ENCODE measurements at regions not wholly inside any gene's neighbourhood (a gene's known extent, or its start where the extent isn't known, plus 50 kb on each side); places are given as distances from the start of the nearest gene placed in this dataset.
"Not testable (repeated sequence)": the region's sequence is repeated elsewhere in the genome, so short reads cannot be mapped to it uniquely, and the experiment has no call there.

- no peak for DNase-seq
Observed at GRCh38 chr5:23994581-23995370, 487.4 kb downstream of the PRDM9 start.

DNA sequence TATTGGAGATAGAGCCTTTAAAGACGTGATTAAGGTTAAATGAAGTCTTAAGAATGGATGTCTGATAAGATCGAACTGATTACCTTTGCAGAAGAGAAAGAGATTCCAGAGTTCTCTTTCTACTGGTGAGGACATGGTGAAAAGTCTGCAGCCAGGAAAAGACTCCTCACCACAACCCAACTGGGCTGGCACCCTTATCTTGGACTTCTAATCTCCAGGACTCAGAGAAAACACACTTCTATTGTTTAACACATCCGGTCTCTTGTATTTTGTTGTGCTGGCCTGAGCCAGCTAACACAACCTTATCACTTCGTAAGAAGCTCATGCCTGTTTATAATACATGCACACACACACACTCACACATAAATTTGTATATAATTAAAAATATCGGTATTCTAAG is 489.1 kb downstream of the PRDM9 start:
- DNase-seq: no peak

DNA sequence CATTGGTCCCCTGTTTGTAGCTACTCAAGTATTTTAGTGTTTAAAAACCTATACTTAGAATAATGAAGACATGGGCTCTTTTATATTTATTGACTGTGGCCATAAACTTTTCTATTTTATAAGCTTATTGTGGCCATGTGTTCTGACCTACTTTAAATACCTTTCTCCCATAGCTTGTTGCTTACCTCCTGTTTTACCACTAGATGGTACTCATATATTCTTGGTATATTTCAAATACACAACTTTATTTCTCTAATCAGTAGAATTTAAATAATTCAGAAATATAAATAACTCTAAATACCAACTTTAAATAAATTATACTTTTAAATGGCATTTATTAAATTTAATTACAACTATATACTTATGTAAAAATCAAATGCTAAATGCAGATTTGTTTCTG is 498.0 kb downstream of the PRDM9 start:
- DNase-seq: no peak

GRCh38 chr5:24017710-24018109 is 510.3 kb downstream of the PRDM9 start:
- not testable (repeated sequence) for DNase-seq

- no peak for DNase-seq
Observed at GRCh38 chr5:24026288-24026687, 518.9 kb downstream of the PRDM9 start.

GRCh38 chr5:24042688-24043087 is 535.3 kb downstream of the PRDM9 start:
- DNase-seq: no peak

DNA sequence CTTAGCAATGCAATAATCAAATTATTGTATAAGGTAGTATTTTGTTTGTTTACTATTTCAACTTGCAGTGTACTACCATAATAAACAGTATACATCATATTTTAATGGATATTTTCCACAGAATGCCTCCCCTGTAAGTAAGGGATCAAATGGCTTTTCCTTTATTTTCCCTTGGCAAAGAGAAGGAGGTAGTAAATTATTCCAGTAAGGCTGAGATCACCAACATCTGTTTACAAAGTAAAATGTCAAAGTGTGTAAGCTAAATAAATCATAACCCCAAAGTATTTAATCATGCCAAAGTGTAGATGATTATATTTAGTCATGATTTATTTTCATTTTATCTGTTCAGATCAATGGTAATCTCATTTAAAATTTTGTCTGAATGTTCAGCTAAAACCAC is 537.6 kb downstream of the PRDM9 start:
- no peak for DNase-seq

GRCh38 chr5:24053737-24054136 is 546.3 kb downstream of the PRDM9 start:
- no peak for DNase-seq

DNA sequence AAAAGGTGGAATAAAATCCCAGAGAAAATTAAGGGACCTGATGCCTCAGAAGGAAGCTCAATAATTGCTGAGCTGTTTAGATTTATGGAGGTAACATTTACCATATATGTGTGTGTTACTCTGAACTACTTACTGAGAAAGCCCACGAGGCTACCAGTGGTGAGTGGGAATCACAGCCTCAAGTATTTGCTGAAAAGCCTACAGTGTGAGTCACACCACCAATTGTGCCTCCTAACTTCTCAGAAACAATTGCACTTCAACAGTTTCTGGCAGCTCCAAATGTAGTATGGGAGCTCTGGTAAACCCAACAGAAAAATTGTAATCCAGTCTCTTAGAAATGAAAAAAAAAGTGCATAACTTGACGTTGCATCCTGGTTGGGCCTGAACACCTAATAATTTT is 551.6 kb downstream of the PRDM9 start:
- DNase-seq: no peak

- DNase-seq: no peak
Observed at GRCh38 chr5:24059716-24060115, 552.3 kb downstream of the PRDM9 start.

DNA sequence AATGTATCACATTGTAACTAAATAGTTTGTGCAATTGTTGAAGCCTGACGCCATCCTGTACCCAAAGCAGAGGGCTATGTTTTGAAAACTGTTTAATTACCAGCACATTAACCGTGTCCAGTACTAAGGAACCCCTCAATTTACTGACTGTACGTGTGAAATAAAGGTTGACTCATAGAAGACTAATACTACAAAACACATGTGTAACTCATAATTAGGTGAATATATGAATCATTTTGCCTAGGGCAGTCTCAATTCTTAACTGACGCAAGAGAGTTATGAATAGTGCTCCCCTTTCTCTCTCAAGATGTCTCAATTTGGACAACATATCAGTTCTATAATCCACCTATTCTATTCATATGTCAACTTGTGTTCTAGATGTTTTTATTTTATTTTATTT is 558.4 kb downstream of the PRDM9 start:
- DNase-seq: no peak

DNA sequence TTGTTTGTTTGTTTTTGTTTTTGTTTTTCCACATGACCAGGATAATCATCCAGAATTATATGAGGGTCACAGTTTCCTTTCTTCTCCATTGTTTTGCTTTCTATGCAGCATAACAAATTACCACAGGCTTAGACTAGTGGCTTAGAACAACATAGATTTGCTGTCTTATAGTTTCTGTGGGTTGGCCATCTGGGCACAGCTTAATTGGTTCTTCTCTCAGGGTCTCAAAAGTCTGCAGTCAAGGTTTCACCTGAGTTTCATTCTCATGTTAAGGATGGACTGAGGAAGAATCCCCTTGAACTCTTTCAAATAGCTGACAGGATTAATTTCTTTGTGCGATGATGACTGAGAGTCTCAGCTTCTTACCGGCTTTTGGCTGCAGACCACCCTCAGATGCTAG is 559.8 kb downstream of the PRDM9 start:
- DNase-seq: no peak

DNA sequence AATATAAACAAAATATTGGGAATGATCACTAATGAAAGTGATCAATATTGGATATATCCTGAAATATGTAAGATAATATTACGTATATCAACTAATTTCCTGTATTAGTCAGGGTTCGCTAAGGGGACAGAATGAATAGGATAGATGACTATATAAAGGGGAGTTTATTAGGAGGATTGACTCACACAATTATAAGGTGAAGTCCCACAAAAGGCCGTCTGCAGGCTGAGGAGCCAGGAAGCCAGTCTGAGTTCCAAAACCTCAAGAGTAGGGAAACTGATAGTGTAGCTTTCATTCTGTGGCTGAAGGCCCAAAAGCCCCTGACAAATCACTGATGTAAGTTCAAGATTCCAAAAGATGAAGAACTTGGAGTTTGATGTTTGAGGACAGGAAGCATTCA is 561.1 kb downstream of the PRDM9 start:
- no peak for DNase-seq

DNA sequence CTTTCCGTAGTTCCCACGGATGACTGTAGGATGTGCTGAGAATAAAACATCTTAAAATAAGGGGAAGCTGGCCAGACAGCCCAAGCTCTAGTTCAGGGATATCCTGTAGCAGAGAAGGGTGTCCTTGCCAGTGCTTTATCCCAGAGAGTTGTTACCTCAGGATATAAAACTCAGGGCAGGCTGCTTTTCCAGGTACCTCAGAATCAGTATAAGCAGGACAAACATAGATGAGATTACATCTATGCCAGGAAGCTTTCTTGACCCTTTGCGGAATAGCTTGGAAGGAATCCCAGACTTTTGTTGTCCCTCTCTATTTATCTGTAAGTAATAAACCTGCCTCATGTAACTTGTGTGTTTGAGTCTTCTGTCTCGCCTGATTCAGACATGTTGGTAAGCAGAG is 565.7 kb downstream of the PRDM9 start:
- DNase-seq: no peak

- no peak for DNase-seq
Observed at GRCh38 chr5:24080046-24080445, 564.7 kb downstream of the CDH10 start.

GRCh38 chr5:24094081-24094679 is 550.6 kb downstream of the CDH10 start:
- DNase-seq: no peak

GRCh38 chr5:24102010-24102409 is 542.8 kb downstream of the CDH10 start:
- DNase-seq: no peak

- no peak for DNase-seq
Observed at GRCh38 chr5:24103451-24104023, 541.2 kb downstream of the CDH10 start.

DNA sequence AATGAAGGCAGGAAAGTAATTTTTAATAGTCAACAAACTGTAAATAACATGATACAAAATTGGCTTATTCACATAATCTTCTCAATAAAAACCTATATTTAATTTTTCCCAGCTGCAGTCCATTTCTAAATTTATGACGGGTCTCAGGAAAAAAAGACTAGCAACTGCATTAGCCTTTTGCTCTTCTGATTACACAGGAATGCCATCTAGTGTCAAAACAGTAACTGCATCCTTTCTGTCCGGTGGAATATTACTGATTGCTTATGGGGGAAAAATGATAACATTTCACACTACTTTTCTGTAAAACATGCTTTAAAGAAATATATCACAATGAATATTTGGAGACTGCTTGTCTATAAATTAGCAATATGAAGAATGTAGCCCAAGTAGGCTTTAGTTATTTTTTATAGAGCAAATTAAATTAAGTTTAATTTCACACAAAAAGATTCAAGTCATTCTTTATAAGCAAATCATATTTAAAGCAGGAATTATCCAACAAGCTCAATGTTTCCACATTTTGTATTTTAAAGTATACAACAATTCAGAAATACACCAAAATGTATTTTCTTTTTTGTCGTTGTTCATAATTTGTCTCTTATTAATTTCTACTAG is 534.7 kb downstream of the CDH10 start:
- DNase-seq: peak; percentile 1

- no peak for DNase-seq
Observed at GRCh38 chr5:24112420-24112819, 532.4 kb downstream of the CDH10 start.

DNA sequence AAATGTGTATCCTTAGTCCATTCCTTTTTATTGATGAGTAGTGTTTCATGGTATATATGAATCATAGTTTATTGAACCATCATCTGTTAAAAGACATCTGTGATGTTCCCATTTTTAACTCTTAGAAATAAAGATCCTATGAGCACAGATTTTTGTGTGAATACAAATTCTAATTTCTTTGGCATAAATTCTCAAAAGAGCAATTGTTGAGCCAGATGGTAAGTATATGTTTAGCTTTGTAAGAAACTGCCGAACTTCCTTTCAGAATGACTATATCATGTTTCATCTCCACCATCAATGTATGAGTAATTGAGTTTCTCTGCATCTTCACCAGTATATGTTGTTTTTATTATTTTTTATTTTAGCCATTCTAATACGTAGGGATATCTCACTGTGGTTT is 526.4 kb downstream of the CDH10 start:
- no peak for DNase-seq

DNA sequence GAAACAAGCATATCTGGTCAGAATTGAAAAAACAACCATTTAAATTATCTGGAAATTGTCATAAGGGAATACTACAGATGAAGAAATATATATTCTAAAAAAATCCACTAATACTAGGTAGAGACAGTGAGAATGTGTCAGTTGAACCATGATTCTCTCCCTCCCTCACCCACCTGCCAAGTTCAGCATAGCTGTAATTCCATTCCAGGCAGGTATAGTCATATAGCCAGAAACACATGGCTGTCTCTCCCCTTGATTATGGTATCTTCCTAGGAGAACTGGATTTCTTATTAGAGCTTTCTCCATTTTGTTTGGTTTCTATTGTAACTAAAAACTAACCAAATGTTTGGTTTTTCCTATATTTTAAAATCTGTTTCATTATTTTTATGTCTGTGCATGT is 509.2 kb downstream of the CDH10 start:
- DNase-seq: no peak

- DNase-seq: no peak
Observed at GRCh38 chr5:24141046-24141445, 503.7 kb downstream of the CDH10 start.

- DNase-seq: no peak
Observed at GRCh38 chr5:24142341-24142740, 502.4 kb downstream of the CDH10 start.

Measured in activated CD4-positive, alpha-beta T cell treated with anti-CD3 and anti-CD28 coated beads, Interleukin-2, amount 50 U/mL, for 16 hours (primary cell).